Spleen (tissue), 7 donors: ENCODE measurements at regions not wholly inside any gene's neighbourhood (a gene's known extent, or its start where the extent isn't known, plus 50 kb on each side); places are given as distances from the start of the nearest gene placed in this dataset.

Experiments used
- POLR2AphosphoS5 ChIP-seq, 3 donors: sonication (generic); formaldehyde crosslinking; IDR thresholded peaks; one replicate each; pipeline ENCODE4 v1.5.1; 2017; ENCODE audit warnings: antibody characterized with exemption in 3 of 3
- TF ChIP-seq, protein P1 (sequence below), 11 experiments: fragments of 200-600 bp in 7 of 11; fragments of 450-650 bp in 4 of 11; sonication (generic) in 4 of 11; IDR thresholded peaks in 8 of 11; conservative IDR thresholded peaks in 3 of 11; 1 replicate in 7 of 11; 2 replicates in 4 of 11; pipeline versions ENCODE4 v1.4.0 to v1.8.0; 2016 to 2021; ENCODE audit warnings: antibody characterized with exemption in 11 of 11, inconsistent platforms in 4 of 11, mild to moderate bottlenecking in 1 of 11
- donor health status: DM: no; HTN: no; CAD: no; lungs with moderate emphysema.
- donor health status: DM: no; HTN: no; CAD: no.
- donor health status: DM: no; HTN: no; CAD: no.

DNA sequence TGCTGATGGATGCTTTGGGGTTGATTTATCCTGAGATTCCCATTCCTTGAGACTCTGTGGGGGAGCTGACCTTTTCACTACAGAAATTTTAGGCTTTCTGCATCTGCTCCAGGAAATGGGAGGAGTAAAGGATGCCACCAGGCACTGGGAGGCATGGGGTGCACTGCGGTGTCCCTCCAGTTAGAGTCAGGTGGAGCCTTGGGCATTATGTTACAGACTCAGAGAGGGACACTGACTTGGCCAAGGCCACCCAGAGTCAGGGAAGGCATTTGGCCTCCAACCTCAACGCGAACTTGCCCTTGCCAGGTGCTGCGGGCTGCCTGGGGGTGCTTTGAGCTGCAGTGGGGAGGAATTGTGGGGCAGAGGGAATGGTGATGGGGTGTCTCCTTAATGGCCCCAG, 58.0 kb upstream of the TBX3 start:
- TF ChIP-seq, protein P1, sequence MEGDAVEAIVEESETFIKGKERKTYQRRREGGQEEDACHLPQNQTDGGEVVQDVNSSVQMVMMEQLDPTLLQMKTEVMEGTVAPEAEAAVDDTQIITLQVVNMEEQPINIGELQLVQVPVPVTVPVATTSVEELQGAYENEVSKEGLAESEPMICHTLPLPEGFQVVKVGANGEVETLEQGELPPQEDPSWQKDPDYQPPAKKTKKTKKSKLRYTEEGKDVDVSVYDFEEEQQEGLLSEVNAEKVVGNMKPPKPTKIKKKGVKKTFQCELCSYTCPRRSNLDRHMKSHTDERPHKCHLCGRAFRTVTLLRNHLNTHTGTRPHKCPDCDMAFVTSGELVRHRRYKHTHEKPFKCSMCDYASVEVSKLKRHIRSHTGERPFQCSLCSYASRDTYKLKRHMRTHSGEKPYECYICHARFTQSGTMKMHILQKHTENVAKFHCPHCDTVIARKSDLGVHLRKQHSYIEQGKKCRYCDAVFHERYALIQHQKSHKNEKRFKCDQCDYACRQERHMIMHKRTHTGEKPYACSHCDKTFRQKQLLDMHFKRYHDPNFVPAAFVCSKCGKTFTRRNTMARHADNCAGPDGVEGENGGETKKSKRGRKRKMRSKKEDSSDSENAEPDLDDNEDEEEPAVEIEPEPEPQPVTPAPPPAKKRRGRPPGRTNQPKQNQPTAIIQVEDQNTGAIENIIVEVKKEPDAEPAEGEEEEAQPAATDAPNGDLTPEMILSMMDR (IDR thresholded peaks at IDR 0.05 in 8 of 11, conservative IDR thresholded peaks at IDR 0.05 in 3 of 11): no peak
- TF ChIP-seq POLR2AphosphoS5 (IDR thresholded peaks at IDR 0.05): no peak
